ENCODE measurements at regions not wholly inside any gene's neighbourhood (a gene's known extent, or its start where the extent isn't known, plus 50 kb on each side); places are given as distances from the start of the nearest gene placed in this dataset.

DNA sequence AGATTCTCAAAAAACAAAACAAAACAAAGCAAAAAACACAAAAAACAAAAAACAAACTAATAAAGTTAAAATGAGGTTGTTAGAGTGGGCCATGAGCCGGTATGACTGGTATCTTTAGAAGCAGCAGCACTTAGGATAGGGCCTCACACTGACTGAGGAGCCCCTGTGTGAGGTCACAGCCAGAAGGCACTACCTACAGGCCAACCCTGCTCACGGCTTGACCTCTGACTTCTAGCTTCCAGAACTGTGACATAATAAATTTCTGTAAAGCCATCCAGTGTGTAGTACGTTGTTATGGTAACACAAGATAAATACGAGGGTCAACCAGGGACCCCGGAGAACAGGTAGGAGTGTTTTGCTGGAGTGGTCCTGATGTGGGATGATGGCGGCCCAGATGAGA, 629.6 kb downstream of the VRK1 start:
- H3K4me1 Mint-ChIP-seq (ENCODE audit: low read depth): no peaks in the 10 kb centered on the region
- ChIA-PET POLR2A (no interaction called here), CTCF (no interaction called here)
- peaks cover 8% of the 10 kb centered on the region for H3K27me3 Mint-ChIP-seq (ENCODE audit: low read depth)
- H3K27ac Mint-ChIP-seq: no peak overlapping the region
- DNase-seq: no peak
- no peaks in the 10 kb centered on the region for H3K36me3 Mint-ChIP-seq (ENCODE audit: low read depth)
- H3K9me3 Mint-ChIP-seq (ENCODE audit: insufficient read depth): peaks cover 14% of the 10 kb centered on the region
- ATAC-seq: no peak
- H3K4me3 Mint-ChIP-seq: no peak overlapping the region

DNA sequence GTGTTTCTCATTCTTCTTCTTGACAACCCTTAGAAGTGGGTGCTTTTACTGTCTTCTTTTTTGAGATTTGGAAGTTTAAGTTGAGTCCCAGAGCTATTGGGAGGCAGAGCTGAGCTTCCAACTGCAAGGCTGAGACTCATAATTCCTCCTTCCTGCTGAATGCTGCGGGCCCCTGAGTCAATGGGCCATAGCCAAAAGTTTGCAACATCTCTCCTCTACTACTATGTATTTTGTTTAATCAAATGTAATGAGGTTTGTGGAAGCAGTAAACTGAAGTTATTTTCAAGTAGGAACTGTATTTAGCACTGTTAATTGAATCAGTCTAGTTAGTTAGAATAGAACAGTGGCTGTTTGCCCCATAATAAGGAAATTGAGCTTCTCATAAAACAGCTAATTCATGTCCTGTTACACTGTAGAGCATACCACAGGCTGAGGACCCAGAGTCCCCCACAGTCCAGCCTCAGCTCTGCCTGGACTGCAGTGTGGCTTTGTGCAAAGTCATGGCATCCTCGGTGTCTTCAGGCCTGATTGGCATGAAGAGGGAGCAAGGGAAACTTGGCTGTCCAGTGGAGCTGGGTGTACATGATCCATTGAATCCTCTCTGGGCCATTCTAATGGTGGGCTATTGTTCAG, 631.7 kb downstream of the VRK1 start:
- H3K4me1 Mint-ChIP-seq (ENCODE audit: low read depth): peaks cover 7% of the 10 kb centered on the region
- no peaks in the 10 kb centered on the region for H3K36me3 Mint-ChIP-seq (ENCODE audit: low read depth)
- peaks cover 14% of the 10 kb centered on the region for H3K9me3 Mint-ChIP-seq (ENCODE audit: insufficient read depth)
- H3K27me3 Mint-ChIP-seq (ENCODE audit: low read depth): peaks cover 6% of the 10 kb centered on the region
- no peak for ATAC-seq
- no peak overlapping the region for H3K4me3 Mint-ChIP-seq
- DNase-seq: no peak
- no peak overlapping the region for H3K27ac Mint-ChIP-seq
- POLR2A ChIA-PET: no interaction called here
- CTCF ChIA-PET: no interaction called here

DNA sequence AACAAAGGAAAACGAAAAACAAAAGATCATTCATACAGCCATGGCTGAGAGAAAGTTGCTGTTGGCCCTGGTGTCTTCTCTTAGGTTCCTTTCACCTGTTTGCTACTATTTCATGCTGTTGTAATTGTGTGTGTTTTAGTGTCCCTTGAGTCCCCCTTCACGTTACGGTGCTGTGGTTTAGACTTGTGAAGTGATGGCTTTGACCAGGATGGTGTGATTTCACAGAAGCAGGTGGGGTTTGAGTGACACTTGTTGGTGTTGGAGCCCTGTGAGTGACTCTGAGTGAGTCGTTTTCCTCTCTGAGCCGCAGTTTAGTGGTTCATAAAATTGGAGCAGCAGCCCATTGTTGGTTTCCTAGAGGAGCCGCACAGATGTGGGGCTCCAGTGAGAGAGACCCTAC, 635.4 kb downstream of the VRK1 start:
- Mint-ChIP-seq H3K27me3 (ENCODE audit: low read depth) (peaks cover 6% of the 10 kb centered on the region), H3K27ac (no peak overlapping the region), H3K36me3 (ENCODE audit: low read depth) (no peaks in the 10 kb centered on the region), H3K4me3 (no peak overlapping the region), H3K9me3 (ENCODE audit: insufficient read depth) (peaks cover 16% of the 10 kb centered on the region), H3K4me1 (ENCODE audit: low read depth) (peaks cover 7% of the 10 kb centered on the region)
- POLR2A ChIA-PET: no interaction called here
- CTCF ChIA-PET: no interaction called here
- DNase-seq (peak; percentile 31), ATAC-seq (peak; percentile 47)

DNA sequence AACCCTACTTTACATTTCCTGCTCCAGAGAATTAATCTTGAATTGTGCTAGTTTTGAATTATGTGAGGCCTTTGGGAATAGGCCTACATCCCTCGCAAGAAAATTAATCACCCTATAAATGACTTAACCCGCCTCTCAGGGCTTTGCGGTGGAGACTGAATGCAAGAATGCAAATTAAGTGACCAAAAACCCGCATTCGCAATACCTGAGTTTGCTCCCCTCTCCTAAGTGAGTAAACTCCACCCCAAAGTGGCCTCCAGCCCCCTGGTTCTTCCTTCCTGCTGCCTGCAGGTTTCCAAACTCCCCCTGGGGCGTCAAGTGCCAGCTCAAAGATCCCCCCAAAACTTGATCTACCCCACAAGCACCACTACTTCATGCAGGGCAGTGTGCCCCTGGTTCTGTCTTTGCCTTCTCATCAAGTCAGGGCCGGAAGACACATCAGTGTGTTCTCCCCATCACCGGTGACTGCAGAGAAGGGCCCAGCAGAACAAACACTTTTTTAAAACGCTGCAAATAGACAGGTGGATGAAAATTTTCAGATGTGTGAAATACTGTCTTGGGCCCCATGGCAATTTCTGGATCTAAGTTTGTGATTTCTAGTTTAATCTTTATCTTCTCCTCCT, 644.7 kb downstream of the VRK1 start:
- H3K27ac Mint-ChIP-seq: peak overlapping the region; percentile 86
- ATAC-seq (peak; percentile 40), DNase-seq (no peak)
- H3K36me3 Mint-ChIP-seq (ENCODE audit: low read depth): peaks cover 8% of the 10 kb centered on the region
- peaks cover 4% of the 10 kb centered on the region for H3K27me3 Mint-ChIP-seq (ENCODE audit: low read depth)
- peaks cover 8% of the 10 kb centered on the region for H3K9me3 Mint-ChIP-seq (ENCODE audit: insufficient read depth)
- ChIA-PET POLR2A (interaction anchor here (1.1 to 1.2 kb wide), 2 partner anchors 17 to 24 kb away, joined by 3 read pairs; no protein-coding TSS in a partner anchor), CTCF (interaction anchor here (1.4 kb wide), 1 partner anchor 17 kb away, joined by 3 read pairs; no protein-coding TSS in a partner anchor)
- H3K4me1 Mint-ChIP-seq (ENCODE audit: low read depth): peaks cover 29% of the 10 kb centered on the region
- H3K4me3 Mint-ChIP-seq: no peak overlapping the region

DNA sequence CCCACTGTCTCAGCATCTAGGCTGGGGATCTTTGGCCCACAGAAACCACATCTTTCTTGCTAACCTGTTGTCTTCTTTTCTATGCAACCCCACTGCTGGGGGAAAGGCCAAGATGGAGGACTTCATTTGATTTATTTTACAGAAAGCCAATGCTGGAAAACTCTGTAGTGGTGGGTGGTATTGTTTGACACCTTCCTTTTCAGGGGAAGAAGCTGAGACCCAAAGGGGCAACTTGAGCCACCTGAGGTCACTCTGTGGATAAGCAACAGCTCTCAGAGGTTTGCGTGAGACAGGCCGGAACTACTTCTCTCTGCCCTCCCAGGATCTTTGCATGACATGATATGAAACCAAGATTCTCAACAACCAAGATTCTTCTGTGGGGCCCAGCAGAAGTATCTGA, 645.2 kb downstream of the VRK1 start:
- Mint-ChIP-seq H3K9me3 (ENCODE audit: insufficient read depth) (peaks cover 7% of the 10 kb centered on the region), H3K4me3 (no peak overlapping the region), H3K36me3 (ENCODE audit: low read depth) (peaks cover 8% of the 10 kb centered on the region), H3K27ac (peak overlapping the region; percentile 86), H3K27me3 (ENCODE audit: low read depth) (peaks cover under 1% of the 10 kb centered on the region), H3K4me1 (ENCODE audit: low read depth) (peaks cover 29% of the 10 kb centered on the region)
- ChIA-PET POLR2A (interaction anchor here (3.5 kb wide), 1 partner anchor 15 kb away, joined by 16 read pairs; no protein-coding TSS in a partner anchor), CTCF (interaction anchor here (1.4 kb wide), 1 partner anchor 16 kb away, joined by 3 read pairs; no protein-coding TSS in a partner anchor)
- ATAC-seq: peak; percentile 62
- DNase-seq: peak; percentile 49

DNA sequence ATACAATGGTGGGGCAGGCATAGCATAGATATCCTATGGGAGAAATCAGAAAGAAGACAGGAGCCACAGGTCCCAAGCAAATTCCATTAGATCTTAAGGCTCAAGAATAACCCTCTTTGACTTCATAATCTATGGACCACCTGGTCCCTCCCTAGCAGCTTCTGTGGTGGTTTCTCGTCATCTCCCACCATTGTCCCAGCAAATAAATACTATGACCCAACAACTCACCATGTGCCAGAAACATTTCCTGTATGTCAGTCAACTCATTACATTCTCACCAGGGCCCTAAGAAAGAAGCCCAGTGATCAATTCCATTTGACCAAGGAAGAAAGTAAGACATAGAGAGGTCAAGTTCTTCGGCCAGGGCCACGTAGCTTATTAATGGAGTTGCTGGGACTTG, 646.2 kb downstream of the VRK1 start:
- Mint-ChIP-seq H3K9me3 (ENCODE audit: insufficient read depth) (no peaks in the 10 kb centered on the region), H3K27me3 (ENCODE audit: low read depth) (no peaks in the 10 kb centered on the region), H3K36me3 (ENCODE audit: low read depth) (peaks cover 4% of the 10 kb centered on the region), H3K4me1 (ENCODE audit: low read depth) (peaks cover 29% of the 10 kb centered on the region), H3K4me3 (no peak overlapping the region), H3K27ac (peak overlapping the region; percentile 74)
- ChIA-PET POLR2A (interaction anchor here (0.6 to 3.5 kb wide), 2 partner anchors 14 to 53 kb away, joined by 3 to 16 read pairs; no protein-coding TSS in a partner anchor), CTCF (interaction anchor here (1.4 kb wide), 1 partner anchor 142 kb away, joined by 3 read pairs; no protein-coding TSS in a partner anchor)
- DNase-seq: no peak
- ATAC-seq: no peak

DNA sequence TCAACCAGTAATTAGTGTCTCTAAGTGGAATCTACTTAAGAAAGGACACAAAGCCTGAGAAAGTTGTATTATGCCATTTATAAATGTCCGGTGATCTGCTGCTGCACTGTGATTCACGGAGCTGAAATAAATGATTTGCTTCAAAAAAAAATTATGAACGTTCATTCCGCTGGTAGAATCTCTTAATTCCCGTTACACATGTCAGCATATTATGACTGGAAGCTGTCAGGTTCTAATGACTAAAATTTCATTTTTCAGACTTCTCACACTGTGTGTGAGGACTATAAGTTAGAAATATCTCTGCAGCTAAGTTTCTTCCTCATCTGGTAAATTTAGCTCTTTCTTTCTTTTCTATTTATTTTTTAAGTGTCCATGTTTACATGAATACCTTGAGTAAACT, 647.1 kb downstream of the VRK1 start:
- POLR2A ChIA-PET: interaction anchor here (3.5 kb wide), 1 partner anchor 14 kb away, joined by 16 read pairs; no protein-coding TSS in a partner anchor
- DNase-seq (no peak), ATAC-seq (no peak)
- H3K27ac Mint-ChIP-seq: no peak overlapping the region
- H3K4me3 Mint-ChIP-seq: no peak overlapping the region
- no peaks in the 10 kb centered on the region for H3K27me3 Mint-ChIP-seq (ENCODE audit: low read depth)
- peaks cover 4% of the 10 kb centered on the region for H3K36me3 Mint-ChIP-seq (ENCODE audit: low read depth)
- CTCF ChIA-PET: no interaction called here
- H3K4me1 Mint-ChIP-seq (ENCODE audit: low read depth): peaks cover 29% of the 10 kb centered on the region
- H3K9me3 Mint-ChIP-seq (ENCODE audit: insufficient read depth): no peaks in the 10 kb centered on the region

DNA sequence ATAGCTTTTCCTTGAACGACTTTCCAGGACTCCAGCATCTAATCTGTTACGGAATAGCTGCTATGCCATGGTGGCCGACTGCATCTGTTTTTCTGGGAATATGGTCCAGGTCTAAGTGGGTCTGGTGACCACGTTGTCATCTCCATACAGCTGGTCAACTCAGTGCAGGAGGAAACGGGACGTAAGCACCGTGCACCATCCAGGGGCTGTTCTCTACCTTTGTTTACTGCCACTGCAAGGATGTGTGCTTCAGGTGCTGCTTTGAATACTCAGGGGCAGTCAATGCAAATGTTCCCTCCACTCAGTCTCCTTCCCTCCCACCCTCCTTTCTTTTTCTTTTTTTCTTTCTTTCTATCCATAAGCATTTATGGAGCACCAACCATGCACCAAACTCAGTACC, 648.2 kb downstream of the VRK1 start:
- no peak for ATAC-seq
- Mint-ChIP-seq H3K27ac (no peak overlapping the region), H3K36me3 (ENCODE audit: low read depth) (peaks cover 4% of the 10 kb centered on the region), H3K9me3 (ENCODE audit: insufficient read depth) (no peaks in the 10 kb centered on the region), H3K4me3 (no peak overlapping the region), H3K27me3 (ENCODE audit: low read depth) (no peaks in the 10 kb centered on the region), H3K4me1 (ENCODE audit: low read depth) (peaks cover 29% of the 10 kb centered on the region)
- no peak for DNase-seq
- CTCF ChIA-PET: no interaction called here
- POLR2A ChIA-PET: interaction anchor here (3.5 kb wide), 1 partner anchor 12 kb away, joined by 16 read pairs; no protein-coding TSS in a partner anchor

DNA sequence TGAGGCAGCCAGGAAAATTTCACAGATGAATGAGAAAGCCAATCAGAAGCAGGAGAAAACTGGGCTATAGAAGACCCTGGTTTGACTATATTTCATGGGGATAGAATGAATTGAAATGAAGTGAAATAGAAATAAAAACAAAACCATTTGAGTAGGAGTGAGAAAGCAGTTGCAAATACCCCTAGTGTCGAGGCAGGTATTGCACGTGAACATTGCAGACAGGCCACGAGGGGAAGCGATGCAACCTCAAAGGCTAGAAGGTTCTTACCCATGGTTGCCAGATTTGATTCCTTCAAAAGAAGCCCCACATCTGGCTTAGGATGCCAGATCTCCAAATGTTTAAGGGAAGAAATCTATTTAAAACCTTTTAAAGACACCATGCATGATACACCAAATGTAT, 648.9 kb downstream of the VRK1 start:
- no peak for ATAC-seq
- CTCF ChIA-PET: interaction anchor here (1.0 kb wide), 1 partner anchor 10 kb away, joined by 4 read pairs; no protein-coding TSS in a partner anchor
- Mint-ChIP-seq H3K4me1 (ENCODE audit: low read depth) (peaks cover 29% of the 10 kb centered on the region), H3K9me3 (ENCODE audit: insufficient read depth) (no peaks in the 10 kb centered on the region), H3K36me3 (ENCODE audit: low read depth) (peaks cover 4% of the 10 kb centered on the region), H3K4me3 (no peak overlapping the region), H3K27ac (no peak overlapping the region), H3K27me3 (ENCODE audit: low read depth) (no peaks in the 10 kb centered on the region)
- DNase-seq: peak; percentile 37
- POLR2A ChIA-PET: no interaction called here

DNA sequence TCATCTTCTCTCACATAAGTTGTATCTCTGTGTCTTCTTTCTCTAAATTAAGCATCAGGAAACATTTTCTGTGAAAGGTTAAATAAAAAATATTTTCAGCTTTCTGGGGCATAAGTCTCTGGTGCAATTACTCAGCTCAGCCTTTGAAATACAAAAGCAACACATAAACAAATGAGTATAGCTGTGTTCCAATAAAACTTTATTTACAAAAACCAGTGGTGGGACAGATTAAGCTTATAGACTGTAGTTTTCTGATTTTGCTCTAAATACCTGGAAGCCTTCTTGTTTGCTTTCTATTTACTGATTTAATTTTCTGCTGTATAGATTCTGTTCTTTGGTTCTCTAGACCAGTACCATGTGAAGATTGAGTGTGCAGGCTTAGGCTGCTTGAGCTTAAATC, 655.1 kb downstream of the VRK1 start:
- H3K4me1 Mint-ChIP-seq (ENCODE audit: low read depth): peaks cover 24% of the 10 kb centered on the region
- H3K4me3 Mint-ChIP-seq: no peak overlapping the region
- POLR2A ChIA-PET: no interaction called here
- H3K9me3 Mint-ChIP-seq (ENCODE audit: insufficient read depth): no peaks in the 10 kb centered on the region
- H3K27me3 Mint-ChIP-seq (ENCODE audit: low read depth): no peaks in the 10 kb centered on the region
- ATAC-seq (no peak), DNase-seq (no peak)
- CTCF ChIA-PET: interaction anchor here (1.5 kb wide), 1 partner anchor 38 kb away, joined by 3 read pairs; no protein-coding TSS in a partner anchor
- peaks cover 17% of the 10 kb centered on the region for H3K36me3 Mint-ChIP-seq (ENCODE audit: low read depth)
- no peak overlapping the region for H3K27ac Mint-ChIP-seq

DNA sequence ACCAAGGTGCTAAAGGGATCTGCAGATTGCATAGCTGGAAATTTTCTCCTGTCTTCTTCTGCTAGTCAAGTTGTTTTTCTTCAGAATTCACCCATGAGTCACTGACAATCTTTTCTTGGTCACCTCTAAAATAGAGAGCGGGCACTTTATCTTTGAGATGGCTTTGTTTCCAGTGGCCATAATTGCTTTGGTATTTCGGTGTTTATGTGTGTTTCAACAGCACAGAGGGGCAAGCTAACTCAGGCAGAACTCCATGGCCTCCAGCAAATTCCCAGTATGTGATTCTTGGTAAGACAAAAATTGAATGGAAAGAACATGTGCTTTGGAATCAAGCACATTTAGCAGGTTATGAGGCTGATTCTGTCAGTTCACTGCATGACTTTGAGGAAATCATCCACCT, 656.8 kb downstream of the VRK1 start:
- H3K4me1 Mint-ChIP-seq (ENCODE audit: low read depth): peaks cover 41% of the 10 kb centered on the region
- CTCF ChIA-PET: no interaction called here
- ATAC-seq: no peak
- POLR2A ChIA-PET: no interaction called here
- no peak overlapping the region for H3K27ac Mint-ChIP-seq
- no peak overlapping the region for H3K4me3 Mint-ChIP-seq
- no peaks in the 10 kb centered on the region for H3K27me3 Mint-ChIP-seq (ENCODE audit: low read depth)
- no peaks in the 10 kb centered on the region for H3K9me3 Mint-ChIP-seq (ENCODE audit: insufficient read depth)
- DNase-seq: no peak
- H3K36me3 Mint-ChIP-seq (ENCODE audit: low read depth): peaks cover 28% of the 10 kb centered on the region

DNA sequence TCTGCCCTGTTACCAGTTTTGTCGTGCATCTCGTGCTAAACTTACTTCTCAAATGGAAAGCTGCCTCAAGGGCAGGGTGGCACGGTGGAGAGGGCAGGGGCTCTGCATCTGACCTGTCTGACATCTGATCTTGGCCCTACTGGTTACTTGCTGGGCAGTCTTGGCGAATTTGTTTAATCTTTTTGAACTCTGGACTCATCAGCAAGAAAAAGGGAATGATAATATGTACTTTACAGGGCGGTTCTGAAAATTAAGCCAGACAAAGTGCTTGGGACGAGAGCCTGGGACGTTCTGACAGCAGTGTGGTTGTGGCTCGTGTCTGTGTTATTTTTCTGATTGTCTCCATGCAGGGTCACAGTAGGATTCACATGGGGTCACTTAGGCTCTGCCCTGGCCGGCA, 659.3 kb downstream of the VRK1 start:
- Mint-ChIP-seq H3K9me3 (ENCODE audit: insufficient read depth) (peaks cover 4% of the 10 kb centered on the region), H3K4me3 (no peak overlapping the region), H3K27me3 (ENCODE audit: low read depth) (no peaks in the 10 kb centered on the region), H3K36me3 (ENCODE audit: low read depth) (peaks cover 46% of the 10 kb centered on the region), H3K27ac (peak overlapping the region; percentile 98), H3K4me1 (ENCODE audit: low read depth) (peaks cover 56% of the 10 kb centered on the region)
- DNase-seq: no peak
- ChIA-PET CTCF (interaction anchor here (1.0 to 1.6 kb wide), 4 partner anchors 10 to 522 kb away, joined by 3 to 6 read pairs (median 4); no protein-coding TSS in a partner anchor), POLR2A (interaction anchor here (3.3 kb wide), 1 partner anchor 12 kb away, joined by 16 read pairs; no protein-coding TSS in a partner anchor)
- no peak for ATAC-seq

Data from activated CD8-positive, alpha-beta T cell treated with anti-CD3 and anti-CD28 coated beads, Interleukin-2, amount 10 ng/mL, durations not matched to agents 7 days and 5 days (primary cell).